Liver (tissue), 8 donors: ENCODE measurements at regions not wholly inside any gene's neighbourhood (a gene's known extent, or its start where the extent isn't known, plus 50 kb on each side); places are given as distances from the start of the nearest gene placed in this dataset.

Experiments used
- DNase-seq: peaks from one replicate; pipeline ENCODE4 v3.0.0-alpha.2; 2017; ENCODE audit warnings: low spot score
- H3K27ac ChIP-seq, 2 donors: one replicate each; pipeline ENCODE4 v1.7.0; 2013; ENCODE audit warnings: inconsistent platforms in 2 of 2, low read length in 2 of 2, control low read depth in 1 of 2, low read depth in 1 of 2, mild to moderate bottlenecking in 1 of 2
- H3K27me3 ChIP-seq, 4 donors: one replicate each; pipeline versions ENCODE4 v1.6.1 to v1.7.0; 2013; ENCODE audit warnings: low read length in 3 of 4, inconsistent platforms in 1 of 4, mild to moderate bottlenecking in 1 of 4, moderate library complexity in 1 of 4; ENCODE audit not compliant: control insufficient read depth in 4 of 4, insufficient read depth in 4 of 4
- H3K36me3 ChIP-seq, 4 donors: one replicate each; pipeline versions ENCODE4 v1.6.1 to v1.7.0; 2013; ENCODE audit warnings: low read length in 3 of 4, mild to moderate bottlenecking in 3 of 4, low read depth in 1 of 4, moderate library complexity in 1 of 4; ENCODE audit not compliant: control insufficient read depth in 4 of 4, insufficient read depth in 3 of 4
- H3K4me1 ChIP-seq, 4 donors: one replicate each; pipeline versions ENCODE4 v1.6.1 to v1.7.0; 2013; ENCODE audit warnings: low read length in 3 of 4, mild to moderate bottlenecking in 3 of 4, moderate library complexity in 1 of 4; ENCODE audit not compliant: control insufficient read depth in 4 of 4, insufficient read depth in 4 of 4
- H3K4me3 ChIP-seq, 3 donors: one replicate each; pipeline versions ENCODE4 v1.6.1 to v1.7.0; 2013; ENCODE audit warnings: low read length in 3 of 3, control low read depth in 1 of 3, low read depth in 1 of 3, mild to moderate bottlenecking in 1 of 3
- H3K9ac ChIP-seq, 2 donors: one replicate each; pipeline ENCODE4 v1.7.0; 2013; ENCODE audit warnings: low read length in 2 of 2, mild to moderate bottlenecking in 2 of 2, moderate library complexity in 2 of 2, control low read depth in 1 of 2, low read depth in 1 of 2
- H3K9me3 ChIP-seq, 4 donors: one replicate each; pipeline versions ENCODE4 v1.6.1 to v1.7.0; 2013; ENCODE audit warnings: low read length in 3 of 4; ENCODE audit not compliant: control insufficient read depth in 4 of 4
- CTCF ChIP-seq: fragments of 150-350 bp; IDR thresholded peaks from 2 replicates; pipeline ENCODE4 v1.5.1; 2017; ENCODE audit warnings: improper control_type of control experiment, low read depth, low read length; ENCODE audit not compliant: missing input control
- FOXA2 ChIP-seq: IDR thresholded peaks from 2 replicates; pipeline ENCODE4 v1.6.1; 2016; ENCODE audit warnings: antibody characterized with exemption
- JUND ChIP-seq, 2 donors: IDR thresholded peaks; 2 replicates each; pipeline ENCODE4 v1.6.1; 2016; ENCODE audit warnings: antibody characterized with exemption in 2 of 2
- MAX ChIP-seq: IDR thresholded peaks from 2 replicates; pipeline ENCODE4 v1.6.1; 2016; ENCODE audit warnings: antibody characterized with exemption
- RAD21 ChIP-seq, 2 donors: IDR thresholded peaks; 2 replicates each; pipeline ENCODE4 v1.6.1; 2016; ENCODE audit warnings: antibody characterized with exemption in 2 of 2, mild to moderate bottlenecking in 2 of 2
- RXRA ChIP-seq, 2 donors: IDR thresholded peaks; 2 replicates each; pipeline ENCODE4 v1.6.1; 2017 to 2018; ENCODE audit warnings: antibody characterized with exemption in 2 of 2, mild to moderate bottlenecking in 1 of 2
- SP1 ChIP-seq: IDR thresholded peaks from 2 replicates; pipeline ENCODE4 v1.6.1; 2018; ENCODE audit warnings: antibody characterized with exemption, mild to moderate bottlenecking
- YY1 ChIP-seq: IDR thresholded peaks from 2 replicates; pipeline ENCODE4 v1.6.1; 2016; ENCODE audit warnings: antibody characterized with exemption, mild to moderate bottlenecking
- WGBS: extraction: QIAGEN DNeasy Blood & Tissue Kit; methylation state at CpG from one replicate; pipeline ENCODE4 v1.1.7; 2013; 5-methylcytosine and 5-hydroxymethylcytosine counted together
- TF ChIP-seq, protein P1 (sequence below): IDR thresholded peaks from 2 replicates; pipeline ENCODE4 v1.6.1; 2016; ENCODE audit warnings: antibody characterized with exemption
- TF ChIP-seq, protein P2 (sequence below): IDR thresholded peaks from 2 replicates; pipeline ENCODE4 v1.6.1; 2016; ENCODE audit warnings: antibody characterized with exemption, mild to moderate bottlenecking
- donor health status: healthy.
- donor health status: healthy.
- donor health status: healthy.
- donor health status: healthy.
- donor health status: healthy.

- Histone ChIP-seq H3K27ac (no peak overlapping the region), H3K4me1 (no peaks in the 10 kb centered on the region), H3K36me3 (no peaks in the 10 kb centered on the region), H3K9me3 (peaks cover 0 to 2% (median 0%) of the 10 kb centered on the region in 4 donors), H3K27me3 (no peaks in the 10 kb centered on the region), H3K4me3 (no peak overlapping the region), H3K9ac (no peak overlapping the region)
- WGBS = 88% methylated on average over 2 of the region's 2 CpGs
- TF ChIP-seq CTCF (no peak), SP1 (no peak), RAD21 (IDR thresholded peaks at IDR 0.05) (no peak), JUND (IDR thresholded peaks at IDR 0.05) (no peak), FOXA2 (no peak), RXRA (IDR thresholded peaks at IDR 0.05) (no peak), YY1 (no peak)
- TF ChIP-seq, protein P1, sequence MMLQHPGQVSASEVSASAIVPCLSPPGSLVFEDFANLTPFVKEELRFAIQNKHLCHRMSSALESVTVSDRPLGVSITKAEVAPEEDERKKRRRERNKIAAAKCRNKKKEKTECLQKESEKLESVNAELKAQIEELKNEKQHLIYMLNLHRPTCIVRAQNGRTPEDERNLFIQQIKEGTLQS = no peak
- TF ChIP-seq, protein P2, sequence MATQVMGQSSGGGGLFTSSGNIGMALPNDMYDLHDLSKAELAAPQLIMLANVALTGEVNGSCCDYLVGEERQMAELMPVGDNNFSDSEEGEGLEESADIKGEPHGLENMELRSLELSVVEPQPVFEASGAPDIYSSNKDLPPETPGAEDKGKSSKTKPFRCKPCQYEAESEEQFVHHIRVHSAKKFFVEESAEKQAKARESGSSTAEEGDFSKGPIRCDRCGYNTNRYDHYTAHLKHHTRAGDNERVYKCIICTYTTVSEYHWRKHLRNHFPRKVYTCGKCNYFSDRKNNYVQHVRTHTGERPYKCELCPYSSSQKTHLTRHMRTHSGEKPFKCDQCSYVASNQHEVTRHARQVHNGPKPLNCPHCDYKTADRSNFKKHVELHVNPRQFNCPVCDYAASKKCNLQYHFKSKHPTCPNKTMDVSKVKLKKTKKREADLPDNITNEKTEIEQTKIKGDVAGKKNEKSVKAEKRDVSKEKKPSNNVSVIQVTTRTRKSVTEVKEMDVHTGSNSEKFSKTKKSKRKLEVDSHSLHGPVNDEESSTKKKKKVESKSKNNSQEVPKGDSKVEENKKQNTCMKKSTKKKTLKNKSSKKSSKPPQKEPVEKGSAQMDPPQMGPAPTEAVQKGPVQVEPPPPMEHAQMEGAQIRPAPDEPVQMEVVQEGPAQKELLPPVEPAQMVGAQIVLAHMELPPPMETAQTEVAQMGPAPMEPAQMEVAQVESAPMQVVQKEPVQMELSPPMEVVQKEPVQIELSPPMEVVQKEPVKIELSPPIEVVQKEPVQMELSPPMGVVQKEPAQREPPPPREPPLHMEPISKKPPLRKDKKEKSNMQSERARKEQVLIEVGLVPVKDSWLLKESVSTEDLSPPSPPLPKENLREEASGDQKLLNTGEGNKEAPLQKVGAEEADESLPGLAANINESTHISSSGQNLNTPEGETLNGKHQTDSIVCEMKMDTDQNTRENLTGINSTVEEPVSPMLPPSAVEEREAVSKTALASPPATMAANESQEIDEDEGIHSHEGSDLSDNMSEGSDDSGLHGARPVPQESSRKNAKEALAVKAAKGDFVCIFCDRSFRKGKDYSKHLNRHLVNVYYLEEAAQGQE = no peak
- DNase-seq = no peak
These were observed 134.0 kb downstream of the MIS18A start for GRCh38 chr21:32144851-32145250.

- TF ChIP-seq MAX = no peak
- peak in 1 of 2 donors; percentile 11 for TF ChIP-seq RAD21 (IDR thresholded peaks at IDR 0.05)
- Histone ChIP-seq H3K27ac (no peak overlapping the region), H3K4me1 (no peaks in the 10 kb centered on the region), H3K9ac (no peak overlapping the region), H3K27me3 (no peaks in the 10 kb centered on the region), H3K9me3 (peaks cover 0 to 2% (median 0%) of the 10 kb centered on the region in 4 donors), H3K4me3 (no peak overlapping the region), H3K36me3 (no peaks in the 10 kb centered on the region)
- no peak for DNase-seq
- WGBS = 68% methylated on average over 13 of the region's 13 CpGs
These were observed 135.5 kb downstream of the MIS18A start for GRCh38 chr21:32143241-32143939.

DNA sequence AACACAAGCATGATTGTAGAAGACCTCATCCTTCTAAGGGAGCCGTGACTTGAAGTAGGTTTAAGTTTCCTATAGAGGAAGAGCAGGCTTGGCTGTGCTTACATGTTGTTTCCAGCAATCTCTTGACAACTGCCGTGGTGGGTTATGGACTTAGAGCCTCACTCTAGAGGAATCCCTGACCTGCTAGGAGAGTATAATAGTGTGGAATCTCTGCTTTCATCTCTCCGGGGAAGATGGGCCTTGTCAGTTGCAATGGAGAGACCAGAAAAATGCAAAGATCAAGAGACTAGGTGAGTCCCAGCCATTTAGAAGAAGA lies 137.6 kb downstream of the MIS18A start:
- no peaks in the 10 kb centered on the region for H3K36me3 ChIP-seq
- no peak overlapping the region for H3K9ac ChIP-seq
- no peaks in the 10 kb centered on the region for H3K4me1 ChIP-seq
- DNase-seq = no peak
- peaks cover 0 to 6% (median 1%) of the 10 kb centered on the region in 4 donors for H3K9me3 ChIP-seq
- H3K4me3 ChIP-seq = no peak overlapping the region
- H3K27me3 ChIP-seq = no peaks in the 10 kb centered on the region
- TF ChIP-seq MAX = no peak
- H3K27ac ChIP-seq = no peak overlapping the region
- WGBS = 84% methylated on average over 3 of the region's 3 CpGs
